DOHH2 (cell line): ENCODE measurements at regions not wholly inside any gene's neighbourhood (a gene's known extent, or its start where the extent isn't known, plus 50 kb on each side); places are given as distances from the start of the nearest gene placed in this dataset.

ENCODE experiments used
- EZH2phosphoT487 ChIP-seq: fragments of 200-600 bp; sonication (generic); IDR thresholded peaks from 2 replicates; pipeline ENCODE4 v1.6.1; 2017; ENCODE audit warnings: borderline replicate concordance, mild to moderate bottlenecking, antibody characterized with exemption, low read length, moderate library complexity, mixed read lengths
- TF ChIP-seq, protein P1 (sequence below): fragments of 200-600 bp; sonication (generic); IDR thresholded peaks from one replicate; pipeline ENCODE4 v1.5.1; 2014; ENCODE audit warnings: antibody characterized with exemption, mild to moderate bottlenecking, low read depth, low read length; ENCODE audit not compliant: poor library complexity, severe bottlenecking

DNA sequence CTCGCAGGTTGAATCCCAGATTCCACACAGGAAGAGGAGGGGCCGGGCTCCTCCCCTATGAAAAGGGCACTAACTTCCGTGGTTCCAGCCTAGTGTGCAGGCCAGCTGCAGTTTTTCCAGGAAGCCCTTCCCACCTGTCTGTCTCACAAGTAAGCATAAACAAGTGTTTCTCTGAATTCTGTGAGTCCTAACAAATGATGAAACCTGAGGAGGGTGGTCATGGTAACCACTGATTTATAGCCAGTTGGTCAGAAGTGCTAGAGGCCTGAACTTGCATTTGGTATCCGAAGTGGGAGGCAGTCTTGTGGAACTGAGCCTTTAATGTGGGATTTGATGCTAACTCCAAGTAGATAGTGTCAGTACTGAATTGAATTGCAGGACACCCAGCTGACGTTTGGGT is 54.7 kb upstream of the STEAP4 start:
- TF ChIP-seq, protein P1, sequence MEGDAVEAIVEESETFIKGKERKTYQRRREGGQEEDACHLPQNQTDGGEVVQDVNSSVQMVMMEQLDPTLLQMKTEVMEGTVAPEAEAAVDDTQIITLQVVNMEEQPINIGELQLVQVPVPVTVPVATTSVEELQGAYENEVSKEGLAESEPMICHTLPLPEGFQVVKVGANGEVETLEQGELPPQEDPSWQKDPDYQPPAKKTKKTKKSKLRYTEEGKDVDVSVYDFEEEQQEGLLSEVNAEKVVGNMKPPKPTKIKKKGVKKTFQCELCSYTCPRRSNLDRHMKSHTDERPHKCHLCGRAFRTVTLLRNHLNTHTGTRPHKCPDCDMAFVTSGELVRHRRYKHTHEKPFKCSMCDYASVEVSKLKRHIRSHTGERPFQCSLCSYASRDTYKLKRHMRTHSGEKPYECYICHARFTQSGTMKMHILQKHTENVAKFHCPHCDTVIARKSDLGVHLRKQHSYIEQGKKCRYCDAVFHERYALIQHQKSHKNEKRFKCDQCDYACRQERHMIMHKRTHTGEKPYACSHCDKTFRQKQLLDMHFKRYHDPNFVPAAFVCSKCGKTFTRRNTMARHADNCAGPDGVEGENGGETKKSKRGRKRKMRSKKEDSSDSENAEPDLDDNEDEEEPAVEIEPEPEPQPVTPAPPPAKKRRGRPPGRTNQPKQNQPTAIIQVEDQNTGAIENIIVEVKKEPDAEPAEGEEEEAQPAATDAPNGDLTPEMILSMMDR = no peak
- TF ChIP-seq EZH2phosphoT487 = no peak
